ENCODE measurements at regions not wholly inside any gene's neighbourhood (a gene's known extent, or its start where the extent isn't known, plus 50 kb on each side); places are given as distances from the start of the nearest gene placed in this dataset.

DNA sequence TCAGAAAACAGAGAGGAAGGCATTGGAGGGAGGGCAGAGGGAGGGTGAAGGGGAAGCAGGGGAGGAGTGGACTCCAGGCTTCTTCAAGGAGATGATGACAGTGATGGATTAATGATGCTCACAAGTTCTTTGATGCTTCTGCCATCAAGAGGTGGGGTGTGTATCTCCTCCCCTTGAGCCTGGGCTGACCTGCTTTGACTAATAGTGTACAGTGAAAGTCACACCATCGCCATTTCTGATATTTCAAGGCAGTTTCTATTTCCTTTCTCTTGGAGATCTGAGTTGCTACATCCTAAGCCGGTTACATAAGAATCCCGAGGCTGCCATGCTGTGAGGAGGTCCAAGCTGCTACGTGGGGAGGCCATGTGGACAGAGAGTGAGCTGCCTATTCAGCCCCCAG lies 312.5 kb downstream of the MAF start:
- H4K20me1 ChIP-seq (replicated peaks; ENCODE audit: control insufficient read depth, insufficient read depth, low read length) = peaks cover 4% of the 10 kb centered on the region; the same call in 1 of the 2 replicates
- CTCF ChIA-PET (ENCODE audit: low intra/inter-chr PET ratio) = no interaction called here
- H3K9me3 ChIP-seq (replicated peaks; ENCODE audit: control insufficient read depth, insufficient read depth, low read depth, low read length) = no peaks in the 10 kb centered on the region
- no peak for TF ChIP-seq CBFB (CRISPR knock-in tag; IDR thresholded peaks at IDR 0.05)
- TF ChIP-seq CAMTA2 (CRISPR knock-in tag; conservative IDR thresholded peaks at IDR 0.05) = no peak
- TF ChIP-seq RCOR1 (IDR thresholded peaks at IDR 0.05; ENCODE audit: borderline replicate concordance in 1 of 2, low read depth in 2 of 2, low read length in 2 of 2) = no peak
- no peak for TF ChIP-seq KDM1A (IDR thresholded peaks at IDR 0.05)
- no peak for TF ChIP-seq FOXA1 (IDR thresholded peaks at IDR 0.05; ENCODE audit: borderline replicate concordance)
- H3K27me3 ChIP-seq (ENCODE audit: control insufficient read depth in 2 of 2, insufficient read depth in 2 of 2, low read length in 2 of 2) = peaks cover 15 to 36% of the 10 kb centered on the region in 2 experiments
- no peak overlapping the region for H2AFZ ChIP-seq (ENCODE audit: low read depth, low read length)
- no peak overlapping the region for H3K27ac ChIP-seq (ENCODE audit: extremely low read depth, low read depth, low read length)
- intact Hi-C loops (cut with micrococcal nuclease) = no loop called here
- POLR2A ChIA-PET = no interaction called here
- H3K9ac ChIP-seq (ENCODE audit: insufficient read depth in 1 of 2, low read depth in 2 of 2, low read length in 2 of 2) = no peak overlapping the region
- FAIRE-seq (no peak), DNase-seq (ENCODE audit: extremely low read depth in 1 of 4, low spot score in 3 of 4) (no peak), ATAC-seq (no peak)
- in situ Hi-C loops (cut with MboI) = no loop called here
- H3K36me3 ChIP-seq (ENCODE audit: control insufficient read depth, insufficient read depth, low read length) = no peaks in the 10 kb centered on the region
- no TSS peak for BruUV-seq (replicated peaks)
- H3K4me3 ChIP-seq = no peak overlapping the region
- H3K4me2 ChIP-seq (ENCODE audit: insufficient read depth, low read length) = no peak overlapping the region
- H3K4me1 ChIP-seq (replicated peaks in 1 of 2; ENCODE audit: control insufficient read depth in 2 of 2, insufficient read depth in 2 of 2, low read length in 2 of 2) = no peaks in the 10 kb centered on the region
- H3K79me2 ChIP-seq (ENCODE audit: control insufficient read depth, insufficient read depth, low read length) = no peaks in the 10 kb centered on the region
- 0% methylated on average over 4 of the region's 4 CpGs for WGBS (ENCODE audit: insufficient coverage, low coverage, missing lambda C conversion rate)
- no peaks in the 10 kb centered on the region for H3K9me1 ChIP-seq (ENCODE audit: control insufficient read depth, insufficient read depth, low read length)

- intact Hi-C loops (cut with micrococcal nuclease) = no loop called here
- ChIA-PET CTCF (ENCODE audit: low intra/inter-chr PET ratio) (no interaction called here), POLR2A (interaction anchor here (0.7 kb wide), 1 partner anchor 15 kb away, joined by 3 read pairs; no protein-coding TSS in a partner anchor)
- no peak for TF ChIP-seq THRB (CRISPR knock-in tag; conservative IDR thresholded peaks at IDR 0.05)
- TF ChIP-seq ZSCAN29 (IDR thresholded peaks at IDR 0.05) = peak; percentile 69; the same call in 1 of the 2 replicates
- peak; percentile 96 for TF ChIP-seq ZNF24 (IDR thresholded peaks at IDR 0.05)
- in situ Hi-C loops (cut with MboI) = no loop called here
- no peak overlapping the region for H3K4me3 ChIP-seq
- H3K4me1 ChIP-seq (replicated peaks in 1 of 2; ENCODE audit: control insufficient read depth in 2 of 2, insufficient read depth in 2 of 2, low read length in 2 of 2) = no peaks in the 10 kb centered on the region
- BruUV-seq (replicated peaks) = no TSS peak
- no peaks in the 10 kb centered on the region for H3K9me3 ChIP-seq (replicated peaks; ENCODE audit: control insufficient read depth, insufficient read depth, low read depth, low read length)
- H2AFZ ChIP-seq (ENCODE audit: low read depth, low read length) = no peak overlapping the region
- no peaks in the 10 kb centered on the region for H3K9me1 ChIP-seq (ENCODE audit: control insufficient read depth, insufficient read depth, low read length)
- H3K27me3 ChIP-seq (ENCODE audit: control insufficient read depth in 2 of 2, insufficient read depth in 2 of 2, low read length in 2 of 2) = peaks cover 20 to 36% of the 10 kb centered on the region in 2 experiments
- 0% methylated on average over 5 of the region's 5 CpGs for WGBS (ENCODE audit: insufficient coverage, low coverage, missing lambda C conversion rate)
- no peak for DNase-seq (ENCODE audit: extremely low read depth in 1 of 4, low spot score in 3 of 4)
- H3K79me2 ChIP-seq (ENCODE audit: control insufficient read depth, insufficient read depth, low read length) = no peaks in the 10 kb centered on the region
- no peaks in the 10 kb centered on the region for H3K36me3 ChIP-seq (ENCODE audit: control insufficient read depth, insufficient read depth, low read length)
- ATAC-seq = no peak
- no peak overlapping the region for H3K4me2 ChIP-seq (ENCODE audit: insufficient read depth, low read length)
- no peak for FAIRE-seq
- H4K20me1 ChIP-seq (replicated peaks; ENCODE audit: control insufficient read depth, insufficient read depth, low read length) = peaks cover 4% of the 10 kb centered on the region; the same call in 1 of the 2 replicates
- H3K27ac ChIP-seq (ENCODE audit: extremely low read depth, low read depth, low read length) = no peak overlapping the region
- no peak overlapping the region for H3K9ac ChIP-seq (ENCODE audit: insufficient read depth in 1 of 2, low read depth in 2 of 2, low read length in 2 of 2)
Measured at GRCh38 chr16:79287424-79287917, 313.1 kb downstream of the MAF start.
